GM19455 (cell line): ENCODE measurements at regions not wholly inside any gene's neighbourhood (a gene's known extent, or its start where the extent isn't known, plus 50 kb on each side); places are given as distances from the start of the nearest gene placed in this dataset.
"Not testable (repeated sequence)": the region's sequence is repeated elsewhere in the genome, so short reads cannot be mapped to it uniquely, and the experiment has no call there.

ENCODE experiments used
- ATAC-seq: cut with Tn5 transposase; IDR thresholded peaks from one replicate; pipeline ENCODE4 v1.9.1; 2021; ENCODE audit not compliant: unreplicated experiment

DNA sequence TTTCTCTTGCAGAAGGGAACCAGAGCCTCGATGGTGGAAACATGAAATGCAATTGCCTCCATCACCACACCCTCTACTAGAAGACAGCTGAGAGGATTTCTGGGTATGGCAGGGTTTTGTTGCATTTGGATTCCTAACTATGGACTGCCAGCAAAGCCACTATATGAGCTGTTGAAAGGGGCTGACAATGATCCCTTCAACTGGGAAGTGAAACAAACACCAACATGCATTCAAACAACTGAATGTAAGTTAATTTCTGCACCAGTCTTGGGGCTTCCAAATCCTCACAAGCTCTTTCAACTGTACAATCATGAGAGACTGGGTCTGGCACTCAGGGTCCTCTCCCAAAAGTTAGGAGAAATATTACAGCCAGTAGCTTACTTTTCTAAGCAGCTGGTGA, 116.7 kb upstream of the PLCL2 start:
- no peak for ATAC-seq

DNA sequence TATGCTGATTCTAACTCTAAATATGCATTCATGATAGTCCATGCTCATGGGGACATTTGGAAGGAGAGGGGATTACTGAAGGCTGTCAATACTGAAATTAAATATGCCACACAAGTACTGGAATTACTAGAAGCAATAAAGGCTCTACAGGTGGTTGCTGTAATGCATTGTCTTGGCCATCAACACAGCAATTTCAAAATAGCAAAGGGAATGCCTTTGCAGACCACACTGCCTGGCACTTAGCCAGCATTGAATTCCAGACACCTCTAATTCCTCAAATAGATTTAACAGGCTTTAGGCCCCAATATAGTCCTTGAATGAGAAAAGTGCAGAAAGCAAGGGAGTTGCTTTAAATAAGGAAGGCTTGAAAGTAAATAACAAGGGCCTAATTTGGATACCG, 115.8 kb upstream of the PLCL2 start:
- ATAC-seq, result no peak

DNA sequence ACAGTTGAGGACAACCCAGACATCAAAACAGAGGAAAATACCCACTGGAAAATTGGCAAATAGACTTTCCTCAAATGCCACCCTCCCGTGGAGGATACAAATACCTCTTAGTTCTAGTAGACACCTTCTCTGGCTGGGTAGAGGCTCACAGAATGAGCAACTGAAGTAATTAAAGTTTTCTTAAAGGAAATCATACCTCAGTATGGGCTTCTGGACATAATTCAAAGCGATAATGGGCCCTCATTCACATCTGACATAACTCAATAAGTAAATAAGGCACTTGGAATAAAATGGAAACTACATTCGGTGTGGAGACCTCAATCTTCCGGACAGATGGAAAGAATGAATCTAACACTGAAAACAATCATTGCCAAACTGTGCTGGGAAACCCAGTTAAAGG, 115.2 kb upstream of the PLCL2 start:
- no peak for ATAC-seq

DNA sequence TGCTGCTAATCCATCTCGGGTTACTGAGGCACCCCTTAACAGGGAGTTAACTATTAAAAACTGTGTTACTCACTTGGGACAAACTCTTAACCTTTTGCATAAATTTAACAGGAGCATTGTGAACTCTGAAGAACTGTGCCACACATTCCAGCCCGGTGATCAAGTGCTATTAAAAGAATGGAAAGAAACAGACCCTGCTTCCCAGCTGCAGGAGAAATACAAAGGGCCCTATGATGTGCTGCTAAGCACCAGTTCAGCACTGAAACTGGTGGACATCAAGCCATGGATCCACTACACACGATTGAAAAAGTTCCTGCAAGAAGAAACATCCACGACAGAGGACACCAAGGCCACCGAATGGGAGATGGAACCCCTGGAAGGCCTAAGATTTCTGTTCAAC, 114.7 kb upstream of the PLCL2 start:
- no peak for ATAC-seq

DNA sequence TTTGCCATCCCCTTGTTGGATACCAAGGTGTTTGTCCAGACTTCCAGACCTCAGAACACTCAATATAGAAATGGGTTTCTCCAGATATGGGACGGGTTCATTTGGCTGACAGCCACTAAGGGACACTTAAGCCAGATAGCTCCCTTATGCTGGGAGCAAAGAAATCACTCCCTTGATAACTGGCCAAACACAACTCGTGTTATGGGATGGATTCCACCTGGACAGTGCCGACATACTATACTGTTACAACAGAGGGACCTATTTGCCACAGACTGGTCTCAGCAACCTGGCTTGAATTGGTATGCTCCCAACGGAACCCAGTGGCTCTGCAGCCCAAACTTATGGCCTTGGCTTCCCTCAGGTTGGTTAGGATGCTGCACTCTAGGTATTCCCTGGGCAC, 114.0 kb upstream of the PLCL2 start:
- ATAC-seq, result no peak

DNA sequence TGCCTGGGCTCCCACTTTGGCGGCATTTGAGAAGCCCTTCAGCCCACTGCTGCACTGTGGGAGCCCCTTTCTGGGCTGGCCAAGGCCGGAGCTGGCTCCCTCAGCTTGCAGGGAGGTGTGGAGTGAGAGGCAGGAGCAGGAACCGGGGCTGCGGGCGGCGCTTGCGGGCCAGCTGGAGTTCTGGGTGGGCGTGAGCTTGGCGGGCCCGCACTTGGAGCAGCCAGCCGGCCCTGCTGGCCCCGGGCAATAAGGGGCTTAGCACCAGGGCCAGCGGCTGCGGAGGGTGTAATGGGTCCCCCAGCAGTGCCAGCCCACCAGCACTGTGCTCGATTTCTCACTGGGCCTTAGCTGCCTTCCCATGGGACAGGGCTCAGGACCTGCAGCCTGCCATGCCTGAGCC, 111.2 kb upstream of the PLCL2 start:
- not testable (repeated sequence) for ATAC-seq

DNA sequence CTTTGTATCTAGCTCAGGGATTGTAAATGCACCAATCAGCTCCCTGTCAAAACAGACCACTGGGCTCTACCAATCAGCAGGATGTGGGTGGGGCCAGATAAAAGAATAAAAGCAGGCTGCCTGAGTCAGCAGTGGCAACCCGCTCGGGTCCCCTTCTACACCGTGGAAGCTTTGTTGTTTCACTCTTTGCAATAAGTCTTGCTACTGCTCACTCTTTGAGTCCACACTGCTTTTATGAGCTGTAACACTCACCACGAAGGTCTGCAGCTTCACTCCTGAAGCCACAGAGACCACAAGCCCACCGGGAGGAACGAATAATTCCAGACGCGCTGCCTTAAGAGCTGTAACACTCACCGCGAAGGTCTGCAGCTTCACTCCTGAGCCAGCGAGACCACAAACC, 110.2 kb upstream of the PLCL2 start:
- ATAC-seq, result not testable (repeated sequence)

DNA sequence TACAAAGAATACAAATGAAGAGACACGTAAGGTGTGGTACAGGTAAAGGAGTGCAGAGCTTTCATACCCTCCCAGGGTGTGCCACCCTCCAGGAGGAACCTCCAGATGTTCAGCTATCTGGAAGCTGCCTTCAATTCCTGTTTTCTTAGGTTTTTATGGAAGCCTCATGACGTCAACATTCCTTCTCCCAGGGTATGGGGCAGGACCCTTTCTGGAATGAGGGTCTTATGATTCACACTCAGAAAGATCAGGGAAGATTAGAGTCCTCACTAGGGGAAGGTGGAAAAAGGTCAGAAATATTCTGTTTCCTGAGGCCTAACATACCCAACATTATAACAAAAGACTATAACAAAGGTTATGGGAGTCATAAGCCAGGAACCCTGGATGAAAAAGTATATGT, 99.8 kb upstream of the PLCL2 start:
- no peak for ATAC-seq

DNA sequence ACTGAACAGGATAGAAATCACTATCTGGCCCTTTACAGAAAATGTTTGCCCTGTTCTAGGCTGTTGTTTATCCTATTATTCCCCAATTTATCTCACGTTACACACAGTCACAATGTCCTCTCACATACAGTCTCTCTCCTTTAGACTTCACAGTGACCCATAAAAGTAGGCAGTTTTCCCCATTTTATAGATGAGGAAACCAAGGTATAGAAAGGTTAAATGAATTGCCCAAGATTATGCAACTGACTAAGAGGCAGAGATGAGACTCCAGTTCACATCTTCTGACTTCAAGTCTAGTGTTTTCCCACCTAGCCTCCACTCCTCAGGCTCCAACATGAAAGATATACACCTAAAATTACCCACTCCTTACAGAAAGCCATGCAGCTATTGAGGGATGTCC, 99.3 kb upstream of the PLCL2 start:
- no peak for ATAC-seq

DNA sequence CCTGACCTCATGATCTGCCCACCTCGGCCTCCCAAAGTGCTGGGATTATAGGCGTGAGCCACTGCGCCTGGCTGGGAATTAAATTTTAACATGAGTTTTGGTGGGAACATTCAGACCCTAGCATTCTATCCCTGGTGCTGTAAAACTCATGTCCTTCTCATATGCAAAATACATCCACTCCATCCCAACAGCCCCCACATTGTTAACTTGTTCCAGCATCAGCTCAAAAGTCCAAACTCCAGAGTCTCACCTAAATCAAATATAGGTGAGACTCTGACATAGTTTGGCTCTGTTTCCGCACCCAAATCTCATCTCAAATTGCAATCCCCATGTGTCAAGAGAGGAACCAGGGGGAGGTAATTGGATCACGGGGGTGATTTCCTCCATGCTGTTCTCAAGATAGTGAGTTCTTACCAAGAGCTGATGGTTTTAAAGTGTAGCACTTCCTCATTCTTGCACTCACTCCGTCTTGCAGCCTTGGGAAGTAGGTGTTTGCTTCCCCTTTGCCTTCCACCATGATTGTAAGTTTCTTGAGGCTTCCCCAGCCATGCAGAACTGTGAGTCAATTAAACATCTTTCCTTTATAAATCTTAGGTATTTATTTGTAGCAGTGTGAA, 96.2 kb upstream of the PLCL2 start:
- no peak for ATAC-seq

DNA sequence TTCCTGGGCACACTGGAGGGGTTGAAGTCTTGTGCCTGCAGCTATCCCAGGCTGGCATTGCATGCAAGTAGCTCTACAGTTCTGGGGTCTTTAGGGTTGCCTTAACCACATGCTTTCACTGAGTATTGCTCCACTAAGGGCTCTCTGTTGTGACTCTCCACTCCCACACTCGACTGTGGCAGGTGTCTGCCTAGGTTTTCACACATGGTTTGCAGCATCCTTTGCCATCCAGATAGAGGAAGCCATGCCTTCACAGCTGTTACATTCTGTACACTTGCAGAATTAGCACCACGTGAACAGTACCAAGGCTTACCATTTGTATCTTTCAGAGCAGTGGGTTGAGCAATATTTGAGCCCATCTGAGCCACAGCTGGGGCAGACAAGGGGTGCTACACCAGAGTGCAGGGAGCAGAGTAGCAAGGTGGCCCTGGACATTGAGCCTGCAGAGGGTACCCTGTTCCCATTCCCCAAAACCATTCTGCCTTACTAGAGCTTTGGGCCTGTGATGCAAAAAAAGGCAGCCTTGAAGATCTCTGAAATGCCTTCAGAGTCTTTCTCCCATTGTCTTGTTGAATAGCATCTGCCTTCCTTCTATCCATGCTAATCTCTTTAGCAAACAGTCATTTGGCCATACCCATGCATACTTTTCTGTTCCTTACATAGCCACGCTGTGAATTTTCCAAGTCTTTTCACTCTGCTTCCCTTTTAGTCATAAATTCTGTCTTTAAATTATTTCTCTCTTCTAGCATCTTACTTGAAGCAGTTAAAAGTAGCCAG, 95.2 kb upstream of the PLCL2 start:
- ATAC-seq, result no peak

DNA sequence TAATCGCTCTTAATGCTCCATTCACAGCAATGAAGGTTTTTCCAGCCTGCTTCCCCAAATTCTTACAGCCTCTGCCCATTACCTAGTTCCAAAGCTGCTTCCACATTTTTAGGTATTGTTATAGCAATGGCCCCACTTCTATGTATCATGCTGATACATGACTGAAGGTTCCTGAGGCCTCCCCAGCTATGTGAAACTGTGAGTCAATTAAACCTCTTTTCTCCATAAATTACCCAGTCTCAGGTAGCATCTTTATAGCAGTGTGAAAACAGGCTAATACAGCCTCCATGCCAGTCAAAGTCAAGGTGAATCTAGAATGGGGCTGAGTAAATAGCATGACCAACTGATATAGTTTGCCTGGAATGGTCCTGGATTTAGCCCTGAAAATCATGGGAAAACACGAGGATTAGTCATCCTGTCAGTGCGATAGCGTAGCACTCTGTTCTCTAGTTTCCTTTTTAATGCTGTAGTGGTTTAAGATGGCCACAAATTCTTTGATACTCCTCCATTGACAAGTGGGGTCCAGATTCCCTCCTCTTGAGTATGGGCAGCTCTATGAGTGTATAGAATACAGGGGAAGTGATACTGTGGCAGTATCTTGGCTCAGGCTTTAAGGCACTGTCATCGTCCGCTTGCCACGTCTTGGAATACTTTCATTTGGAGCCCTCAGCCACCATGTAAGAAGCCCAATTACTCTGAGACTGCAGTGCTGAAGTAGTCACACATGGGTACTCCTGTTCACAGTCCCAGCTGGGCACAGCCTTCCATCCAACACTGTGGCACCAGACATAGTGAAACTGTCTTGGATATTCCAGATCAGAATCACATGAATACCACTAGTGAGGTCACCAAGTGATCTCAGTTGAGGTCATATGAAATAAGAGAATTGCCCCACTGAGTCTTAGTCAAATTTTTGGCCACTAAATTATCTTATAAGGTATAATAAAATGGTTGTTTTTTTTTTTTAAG, 94.0 kb upstream of the PLCL2 start:
- ATAC-seq, result no peak

DNA sequence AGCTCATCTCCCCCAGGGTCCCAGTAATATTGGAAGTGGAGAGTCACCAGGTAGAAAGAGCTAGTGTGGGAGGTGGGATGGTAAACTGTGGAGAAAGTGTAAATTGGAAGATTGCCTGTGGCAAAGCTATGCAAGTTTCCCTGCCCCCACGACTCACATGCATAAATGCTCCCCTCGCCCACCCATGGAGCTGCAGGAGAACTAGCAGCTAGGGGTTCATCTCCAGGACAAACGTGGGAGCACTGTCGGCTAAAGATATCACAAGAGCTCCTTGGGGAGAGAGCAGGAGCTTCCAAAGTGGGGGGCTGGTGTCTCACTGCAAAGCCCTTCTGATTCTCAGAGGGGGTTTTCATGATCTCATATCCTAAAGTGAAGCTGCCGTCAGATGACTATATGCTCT, 91.4 kb upstream of the PLCL2 start:
- no peak for ATAC-seq

DNA sequence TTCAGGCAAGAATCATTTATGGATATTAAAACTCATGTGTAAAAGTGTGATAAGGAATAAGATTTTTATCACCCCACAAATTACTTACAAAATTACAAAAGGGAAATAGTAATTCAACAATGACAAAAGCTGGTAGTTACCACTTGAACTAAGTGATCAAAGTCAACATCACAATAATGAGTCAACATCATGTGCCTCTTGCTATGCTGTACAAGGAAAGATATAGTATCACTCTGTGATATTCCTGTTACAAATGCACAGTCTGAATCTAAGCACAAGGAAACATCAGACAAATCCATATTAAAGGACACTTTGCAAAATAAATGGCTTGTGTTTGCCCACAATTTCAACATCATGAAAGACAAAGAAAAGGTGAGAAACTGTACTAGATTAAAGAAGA, 90.5 kb upstream of the PLCL2 start:
- no peak for ATAC-seq

DNA sequence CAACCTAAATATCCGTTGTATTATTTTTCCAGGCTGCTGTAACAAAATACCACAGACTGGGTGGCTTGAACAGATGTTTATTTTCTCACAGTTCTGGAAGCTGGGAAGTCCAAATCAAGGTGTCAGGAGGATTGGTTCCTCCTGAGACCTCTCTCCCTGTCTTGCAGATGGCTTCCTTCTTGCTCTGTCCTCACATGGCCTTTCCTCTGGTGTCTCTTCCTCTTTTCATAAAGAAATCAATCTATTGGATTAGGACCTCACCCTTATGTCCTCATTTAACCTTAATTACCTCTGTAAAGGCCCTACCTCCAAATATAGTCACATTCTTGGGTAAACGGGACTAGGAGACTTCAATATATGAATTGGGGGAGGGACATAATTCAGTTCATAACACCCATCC, 89.2 kb upstream of the PLCL2 start:
- no peak for ATAC-seq

DNA sequence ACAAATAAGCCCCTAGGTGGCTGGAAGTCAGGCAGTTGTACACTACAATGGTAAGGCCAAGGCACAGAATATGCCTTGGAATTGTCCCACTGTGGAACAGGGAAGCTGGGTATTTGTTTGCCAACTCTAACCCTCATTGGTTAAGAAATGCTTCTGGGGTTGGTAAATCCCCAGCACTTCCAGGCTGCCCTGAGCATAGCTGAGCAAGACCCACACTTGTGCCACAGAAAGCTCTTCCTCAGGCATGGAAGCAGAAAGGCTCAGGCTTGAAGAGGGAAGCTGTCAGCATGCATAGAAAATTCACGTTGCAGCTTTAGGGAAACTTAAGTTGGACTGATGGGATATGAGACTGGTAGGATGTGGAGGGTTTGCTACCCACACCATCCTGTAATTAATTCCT, 86.9 kb upstream of the PLCL2 start:
- ATAC-seq, result no peak

DNA sequence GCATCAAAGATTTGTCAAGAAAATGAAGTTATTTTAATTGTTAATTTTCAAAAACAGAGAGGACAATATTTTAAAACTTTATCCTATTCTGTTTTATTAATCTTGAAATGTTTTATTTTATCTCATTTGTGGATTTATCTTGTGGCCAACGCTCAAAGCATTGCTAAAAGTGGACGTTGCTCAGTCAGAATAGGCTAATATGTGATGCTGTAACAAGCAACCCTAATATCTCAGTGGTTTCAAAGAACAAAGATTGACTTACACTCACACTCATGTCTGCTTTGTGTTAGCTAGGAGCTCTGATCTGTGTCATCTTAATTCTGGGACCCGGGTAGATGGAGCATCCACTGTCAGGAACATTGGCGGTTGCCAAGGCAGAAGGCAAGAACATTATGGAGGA, 86.0 kb upstream of the PLCL2 start:
- no peak for ATAC-seq

DNA sequence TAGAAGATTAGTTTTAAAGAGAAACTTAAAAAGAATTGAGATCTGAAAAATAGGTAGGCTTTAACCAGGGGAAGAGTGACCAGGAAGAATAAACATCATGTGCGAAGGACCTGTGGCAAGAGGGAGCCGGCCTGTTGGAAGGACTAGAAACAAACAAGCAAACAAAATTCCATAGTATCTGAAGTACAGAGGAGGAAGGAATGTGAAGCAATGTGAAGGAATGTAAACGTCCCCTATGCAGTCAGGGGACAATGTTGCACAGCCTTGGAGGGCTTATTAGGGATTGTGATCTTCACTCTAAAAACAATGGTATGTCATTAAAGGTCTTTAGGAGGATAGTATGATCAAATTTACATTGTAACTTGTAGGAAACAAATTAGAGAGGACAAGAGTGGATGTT, 84.4 kb upstream of the PLCL2 start:
- no peak for ATAC-seq

DNA sequence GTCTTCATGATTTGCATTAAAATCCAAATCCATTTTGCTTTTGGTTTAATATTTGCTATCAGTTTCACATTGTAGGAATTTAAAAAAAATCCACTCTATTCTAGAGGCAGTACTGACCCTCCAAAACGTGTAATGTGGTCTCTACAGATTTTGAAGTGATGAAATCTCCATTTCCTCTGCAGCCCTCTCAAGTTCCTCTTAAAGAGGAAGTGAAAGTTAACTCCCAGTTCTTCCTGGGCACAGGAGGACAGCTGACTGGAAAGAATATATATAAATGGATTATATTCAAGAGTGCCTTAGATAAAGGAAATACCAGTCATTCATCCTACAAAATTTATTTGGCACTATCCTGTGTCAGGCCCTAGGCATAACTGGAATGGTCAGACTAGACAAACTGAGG, 83.5 kb upstream of the PLCL2 start:
- ATAC-seq, result no peak

DNA sequence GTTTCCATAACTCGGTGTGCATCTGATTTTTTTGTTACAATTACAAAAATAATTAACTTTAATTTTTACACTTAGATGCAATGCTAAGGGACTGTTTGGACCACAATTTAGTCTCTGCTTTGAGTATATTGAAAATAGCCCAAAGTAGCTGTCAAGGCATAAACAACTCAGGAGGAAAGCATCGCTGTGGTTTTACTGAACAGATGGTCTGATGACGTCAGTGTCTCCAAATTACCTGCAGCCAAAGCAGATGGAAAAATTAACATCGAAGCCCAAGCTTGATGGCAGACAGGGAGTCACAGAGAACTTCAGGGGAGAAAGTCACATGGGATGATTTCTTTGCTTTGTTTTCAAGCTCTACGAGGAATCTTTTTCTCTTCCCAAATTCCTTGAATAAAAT, 83.1 kb upstream of the PLCL2 start:
- no peak for ATAC-seq

DNA sequence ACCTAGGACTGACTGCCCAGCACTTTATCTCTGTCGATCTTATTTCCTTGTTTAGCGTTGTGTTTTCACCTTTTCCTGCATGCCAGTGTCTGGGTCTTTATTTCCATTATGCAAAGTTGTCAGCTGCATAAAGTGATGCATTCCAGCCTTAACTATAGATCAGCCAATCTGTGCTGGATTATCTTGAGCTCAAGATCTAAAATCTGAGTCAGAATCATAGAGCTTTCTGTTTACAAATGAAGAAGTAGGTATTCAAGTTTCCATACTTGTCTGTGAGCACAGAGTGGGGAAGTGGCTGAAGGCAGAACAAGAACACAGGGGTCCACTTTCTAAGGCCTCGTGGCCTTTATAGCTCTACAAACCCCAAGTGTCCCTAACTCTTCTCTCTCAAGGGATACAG, 82.4 kb upstream of the PLCL2 start:
- ATAC-seq, result no peak

DNA sequence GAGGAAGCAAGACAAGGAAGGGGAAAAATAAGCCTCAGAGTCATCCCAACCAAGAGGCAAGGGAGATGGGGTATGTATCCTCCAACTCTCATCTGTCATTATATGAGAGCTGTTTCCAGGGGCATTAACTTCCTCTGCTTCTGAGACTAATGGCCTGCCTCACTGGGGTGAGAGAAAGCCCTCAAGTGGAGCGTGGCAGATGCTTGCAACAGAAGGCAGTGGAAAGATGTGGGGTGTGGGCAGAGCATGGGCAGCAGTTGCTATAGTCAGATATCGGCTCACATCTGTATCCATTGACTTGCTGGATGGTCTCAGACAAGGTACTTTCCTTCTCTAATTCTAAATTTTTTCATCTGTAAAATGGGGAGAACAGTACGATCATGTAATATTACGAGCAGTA, 81.7 kb upstream of the PLCL2 start:
- no peak for ATAC-seq
